Activated CD4-positive, CD25-positive, alpha-beta regulatory T cell treated with anti-CD3 and anti-CD28 coated beads, Interleukin-2, amount 50 U/mL, for 24 hours (primary cell): ENCODE measurements at regions not wholly inside any gene's neighbourhood (a gene's known extent, or its start where the extent isn't known, plus 50 kb on each side); places are given as distances from the start of the nearest gene placed in this dataset.
"Not testable (repeated sequence)": the region's sequence is repeated elsewhere in the genome, so short reads cannot be mapped to it uniquely, and the experiment has no call there.

Experiments used
- ATAC-seq, 2 donors: fragments of 150-1000 bp; cut with Tn5 transposase; one replicate each; pipeline ENCODE4 v1.10.0; 2021; ENCODE audit warnings: mild to moderate bottlenecking in 1 of 2, moderate library complexity in 1 of 2

GRCh38 chr3:181530584-181530983, 181.1 kb upstream of the SOX2 start:
- ATAC-seq, result no peak

GRCh38 chr3:181521831-181522230, 189.9 kb upstream of the SOX2 start:
- no peak for ATAC-seq

- ATAC-seq, result no peak
Measured at GRCh38 chr3:181518222-181518621, 193.5 kb upstream of the SOX2 start.

GRCh38 chr3:181512787-181513186, 198.9 kb upstream of the SOX2 start:
- ATAC-seq, result no peak

GRCh38 chr3:181510500-181510899, 201.2 kb upstream of the SOX2 start:
- ATAC-seq, result no peak

GRCh38 chr3:181497358-181497757, 214.4 kb upstream of the SOX2 start:
- no peak for ATAC-seq

GRCh38 chr3:181493423-181493822, 218.3 kb upstream of the SOX2 start:
- ATAC-seq, result no peak

GRCh38 chr3:181488536-181488935, 223.2 kb upstream of the SOX2 start:
- no peak for ATAC-seq

- ATAC-seq, result no peak
Measured at GRCh38 chr3:181487236-181487978, 224.3 kb upstream of the SOX2 start.

GRCh38 chr3:181486141-181486885, 225.4 kb upstream of the SOX2 start:
- ATAC-seq, result no peak

- no peak for ATAC-seq
Measured at GRCh38 chr3:181484026-181484425, 227.7 kb upstream of the SOX2 start.

GRCh38 chr3:181475146-181475545, 236.6 kb upstream of the SOX2 start:
- not testable (repeated sequence) for ATAC-seq

GRCh38 chr3:181470349-181470748, 241.4 kb upstream of the SOX2 start:
- ATAC-seq, result no peak

GRCh38 chr3:181464033-181464694, 247.6 kb upstream of the SOX2 start:
- no peak for ATAC-seq

GRCh38 chr3:181461381-181461780, 250.3 kb upstream of the SOX2 start:
- no peak for ATAC-seq

GRCh38 chr3:181459516-181459915, 252.2 kb upstream of the SOX2 start:
- no peak for ATAC-seq

GRCh38 chr3:181458857-181459256, 252.9 kb upstream of the SOX2 start:
- no peak for ATAC-seq

GRCh38 chr3:181457756-181458155, 254.0 kb upstream of the SOX2 start:
- ATAC-seq, result no peak

- no peak for ATAC-seq
Measured at GRCh38 chr3:181457190-181457589, 254.5 kb upstream of the SOX2 start.

GRCh38 chr3:181455276-181455675, 256.4 kb upstream of the SOX2 start:
- ATAC-seq, result no peak

- ATAC-seq, result no peak
Measured at GRCh38 chr3:181454451-181455027, 257.2 kb upstream of the SOX2 start.

- ATAC-seq, result no peak
Measured at GRCh38 chr3:181446741-181447140, 265.0 kb upstream of the SOX2 start.

GRCh38 chr3:181442066-181442465, 269.7 kb upstream of the SOX2 start:
- no peak for ATAC-seq
